Progenitor cell of endocrine pancreas (in vitro differentiated cells): ENCODE measurements at regions not wholly inside any gene's neighbourhood (a gene's known extent, or its start where the extent isn't known, plus 50 kb on each side); places are given as distances from the start of the nearest gene placed in this dataset.

ENCODE experiments used
- DNase-seq: peaks from one replicate; pipeline ENCODE4 v3.0.0; 2021; ENCODE audit warnings: low spot score; ENCODE audit not compliant: unreplicated experiment
- H3K27ac Mint-ChIP-seq: 2 replicates; pipeline ENCODE4 v1.8.0; 2021; ENCODE audit warnings: mild to moderate bottlenecking, moderate library complexity, mixed read lengths
- H3K27me3 Mint-ChIP-seq: 2 replicates; pipeline ENCODE4 v1.8.0; 2021; ENCODE audit warnings: mixed read lengths
- H3K36me3 Mint-ChIP-seq: 2 replicates; pipeline ENCODE4 v1.8.0; 2022; ENCODE audit warnings: mixed read lengths; ENCODE audit not compliant: insufficient read depth
- H3K4me1 Mint-ChIP-seq: 2 replicates; pipeline ENCODE4 v1.8.0; 2021; ENCODE audit warnings: low read depth, mixed read lengths
- H3K4me3 Mint-ChIP-seq: 2 replicates; pipeline ENCODE4 v1.8.0; 2021; ENCODE audit warnings: low read depth, mild to moderate bottlenecking, moderate library complexity, mixed read lengths
- H3K9me3 Mint-ChIP-seq: 2 replicates; pipeline ENCODE4 v1.8.0; 2021; ENCODE audit warnings: low read depth, mixed read lengths
- CTCF ChIP-seq: fragments of 200-600 bp; sonication (generic); IDR thresholded peaks from one replicate; pipeline ENCODE4 v1.5.0; 2021; ENCODE audit warnings: antibody characterized with exemption, mild to moderate bottlenecking; ENCODE audit not compliant: unreplicated experiment

GRCh38 chr14:71606064-71606463 lies 326.2 kb upstream of the RGS6 start:
- H3K36me3 Mint-ChIP-seq, result peaks cover 12% of the 10 kb centered on the region
- H3K27me3 Mint-ChIP-seq, result no peaks in the 10 kb centered on the region
- H3K9me3 Mint-ChIP-seq, result peaks cover 13% of the 10 kb centered on the region
- TF ChIP-seq CTCF, result no peak
- no peak overlapping the region for H3K27ac Mint-ChIP-seq
- no peak overlapping the region for H3K4me3 Mint-ChIP-seq
- peaks cover 6% of the 10 kb centered on the region for H3K4me1 Mint-ChIP-seq
- no peak for DNase-seq

GRCh38 chr14:71606575-71606974 lies 325.7 kb upstream of the RGS6 start:
- H3K4me1 Mint-ChIP-seq, result peaks cover 6% of the 10 kb centered on the region
- no peak for TF ChIP-seq CTCF
- peaks cover 8% of the 10 kb centered on the region for H3K36me3 Mint-ChIP-seq
- H3K4me3 Mint-ChIP-seq, result no peak overlapping the region
- H3K27ac Mint-ChIP-seq, result no peak overlapping the region
- no peak for DNase-seq
- peaks cover 8% of the 10 kb centered on the region for H3K9me3 Mint-ChIP-seq
- no peaks in the 10 kb centered on the region for H3K27me3 Mint-ChIP-seq

GRCh38 chr14:71607056-71607455 lies 325.2 kb upstream of the RGS6 start:
- Mint-ChIP-seq H3K36me3 (peaks cover 3% of the 10 kb centered on the region), H3K27ac (no peak overlapping the region), H3K4me3 (no peak overlapping the region), H3K4me1 (peaks cover 6% of the 10 kb centered on the region), H3K27me3 (no peaks in the 10 kb centered on the region), H3K9me3 (peaks cover 3% of the 10 kb centered on the region)
- no peak for DNase-seq
- no peak for TF ChIP-seq CTCF

GRCh38 chr14:71610149-71610548 lies 322.1 kb upstream of the RGS6 start:
- DNase-seq, result no peak
- Mint-ChIP-seq H3K9me3 (peaks cover 3% of the 10 kb centered on the region), H3K4me1 (peaks cover 6% of the 10 kb centered on the region), H3K27ac (no peak overlapping the region), H3K27me3 (no peaks in the 10 kb centered on the region), H3K36me3 (peaks cover 3% of the 10 kb centered on the region), H3K4me3 (no peak overlapping the region)
- no peak for TF ChIP-seq CTCF

GRCh38 chr14:71610797-71611196 lies 321.4 kb upstream of the RGS6 start:
- Mint-ChIP-seq H3K36me3 (no peaks in the 10 kb centered on the region), H3K4me3 (no peak overlapping the region), H3K27ac (no peak overlapping the region), H3K9me3 (no peaks in the 10 kb centered on the region), H3K27me3 (no peaks in the 10 kb centered on the region), H3K4me1 (peaks cover 6% of the 10 kb centered on the region)
- TF ChIP-seq CTCF, result no peak
- no peak for DNase-seq
